ENCODE measurements at regions not wholly inside any gene's neighbourhood (a gene's known extent, or its start where the extent isn't known, plus 50 kb on each side); places are given as distances from the start of the nearest gene placed in this dataset.

DNA sequence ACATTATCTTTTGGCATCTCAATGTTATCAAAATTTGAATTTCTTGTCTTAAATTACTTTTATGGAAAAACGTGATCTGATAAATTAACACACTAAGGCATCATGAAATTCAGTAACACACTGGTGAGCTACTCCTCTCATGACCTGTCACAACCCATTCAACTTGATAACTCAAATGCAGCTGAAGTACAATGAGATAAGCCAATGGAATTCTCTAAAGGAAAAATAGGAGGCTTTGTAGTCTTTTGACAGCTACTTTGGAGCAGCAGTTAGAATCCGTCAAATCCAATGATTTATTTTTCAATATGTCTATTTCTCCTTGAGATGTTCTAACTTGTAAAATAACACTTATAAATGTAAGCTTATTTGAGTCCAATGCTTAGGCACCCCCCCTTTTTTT, 1029.4 kb downstream of the TRHDE start:
- Histone ChIP-seq H3K9me3 (ENCODE audit: low read length) (no peaks in the 10 kb centered on the region), H4K20me1 (ENCODE audit: insufficient read depth) (no peaks in the 10 kb centered on the region), H3K4me2 (ENCODE audit: low read length) (no peak overlapping the region), H3K27me3 (ENCODE audit: insufficient read depth, low read depth, low read length) (no peaks in the 10 kb centered on the region), H3K27ac (ENCODE audit: low read length) (peak overlapping the region; percentile 9), H3K9me2 (ENCODE audit: insufficient read depth, low read length) (no peaks in the 10 kb centered on the region), H3K4me3 (ENCODE audit: low read length) (no peak overlapping the region), H2AFZ (ENCODE audit: low read depth, low read length) (no peak overlapping the region), H3F3A (ENCODE audit: insufficient read depth, low read length, poor library complexity, severe bottlenecking) (no peaks in the 10 kb centered on the region), H3K9ac (ENCODE audit: low read length) (no peak overlapping the region), H3K79me2 (replicated peaks; ENCODE audit: insufficient read depth, low read length) (no peaks in the 10 kb centered on the region), H3K36me3 (ENCODE audit: insufficient read depth, low read length) (no peaks in the 10 kb centered on the region)
- TF ChIP-seq TAF1 (IDR thresholded peaks at IDR 0.05; ENCODE audit: low read depth) (no peak), EZH2 (IDR thresholded peaks at IDR 0.05; ENCODE audit: borderline replicate concordance, insufficient read depth, low read length, poor library complexity, severe bottlenecking) (no peak), EP300 (conservative IDR thresholded peaks at IDR 0.05; ENCODE audit: poor library complexity, severe bottlenecking) (peak; percentile 85), RAD21 (conservative IDR thresholded peaks at IDR 0.05) (no peak), SMC3 (conservative IDR thresholded peaks at IDR 0.05; ENCODE audit: poor library complexity) (no peak), POLR2AphosphoS5 (IDR thresholded peaks at IDR 0.05) (peak; percentile 62), MXI1 (conservative IDR thresholded peaks at IDR 0.05; ENCODE audit: poor library complexity, severe bottlenecking) (no peak)
- TF ChIP-seq, protein P1, sequence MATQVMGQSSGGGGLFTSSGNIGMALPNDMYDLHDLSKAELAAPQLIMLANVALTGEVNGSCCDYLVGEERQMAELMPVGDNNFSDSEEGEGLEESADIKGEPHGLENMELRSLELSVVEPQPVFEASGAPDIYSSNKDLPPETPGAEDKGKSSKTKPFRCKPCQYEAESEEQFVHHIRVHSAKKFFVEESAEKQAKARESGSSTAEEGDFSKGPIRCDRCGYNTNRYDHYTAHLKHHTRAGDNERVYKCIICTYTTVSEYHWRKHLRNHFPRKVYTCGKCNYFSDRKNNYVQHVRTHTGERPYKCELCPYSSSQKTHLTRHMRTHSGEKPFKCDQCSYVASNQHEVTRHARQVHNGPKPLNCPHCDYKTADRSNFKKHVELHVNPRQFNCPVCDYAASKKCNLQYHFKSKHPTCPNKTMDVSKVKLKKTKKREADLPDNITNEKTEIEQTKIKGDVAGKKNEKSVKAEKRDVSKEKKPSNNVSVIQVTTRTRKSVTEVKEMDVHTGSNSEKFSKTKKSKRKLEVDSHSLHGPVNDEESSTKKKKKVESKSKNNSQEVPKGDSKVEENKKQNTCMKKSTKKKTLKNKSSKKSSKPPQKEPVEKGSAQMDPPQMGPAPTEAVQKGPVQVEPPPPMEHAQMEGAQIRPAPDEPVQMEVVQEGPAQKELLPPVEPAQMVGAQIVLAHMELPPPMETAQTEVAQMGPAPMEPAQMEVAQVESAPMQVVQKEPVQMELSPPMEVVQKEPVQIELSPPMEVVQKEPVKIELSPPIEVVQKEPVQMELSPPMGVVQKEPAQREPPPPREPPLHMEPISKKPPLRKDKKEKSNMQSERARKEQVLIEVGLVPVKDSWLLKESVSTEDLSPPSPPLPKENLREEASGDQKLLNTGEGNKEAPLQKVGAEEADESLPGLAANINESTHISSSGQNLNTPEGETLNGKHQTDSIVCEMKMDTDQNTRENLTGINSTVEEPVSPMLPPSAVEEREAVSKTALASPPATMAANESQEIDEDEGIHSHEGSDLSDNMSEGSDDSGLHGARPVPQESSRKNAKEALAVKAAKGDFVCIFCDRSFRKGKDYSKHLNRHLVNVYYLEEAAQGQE (IDR thresholded peaks at IDR 0.05; ENCODE audit: borderline replicate concordance), result peak; percentile 97
- TF ChIP-seq, protein P2, sequence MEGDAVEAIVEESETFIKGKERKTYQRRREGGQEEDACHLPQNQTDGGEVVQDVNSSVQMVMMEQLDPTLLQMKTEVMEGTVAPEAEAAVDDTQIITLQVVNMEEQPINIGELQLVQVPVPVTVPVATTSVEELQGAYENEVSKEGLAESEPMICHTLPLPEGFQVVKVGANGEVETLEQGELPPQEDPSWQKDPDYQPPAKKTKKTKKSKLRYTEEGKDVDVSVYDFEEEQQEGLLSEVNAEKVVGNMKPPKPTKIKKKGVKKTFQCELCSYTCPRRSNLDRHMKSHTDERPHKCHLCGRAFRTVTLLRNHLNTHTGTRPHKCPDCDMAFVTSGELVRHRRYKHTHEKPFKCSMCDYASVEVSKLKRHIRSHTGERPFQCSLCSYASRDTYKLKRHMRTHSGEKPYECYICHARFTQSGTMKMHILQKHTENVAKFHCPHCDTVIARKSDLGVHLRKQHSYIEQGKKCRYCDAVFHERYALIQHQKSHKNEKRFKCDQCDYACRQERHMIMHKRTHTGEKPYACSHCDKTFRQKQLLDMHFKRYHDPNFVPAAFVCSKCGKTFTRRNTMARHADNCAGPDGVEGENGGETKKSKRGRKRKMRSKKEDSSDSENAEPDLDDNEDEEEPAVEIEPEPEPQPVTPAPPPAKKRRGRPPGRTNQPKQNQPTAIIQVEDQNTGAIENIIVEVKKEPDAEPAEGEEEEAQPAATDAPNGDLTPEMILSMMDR (IDR thresholded peaks at IDR 0.05; ENCODE audit: poor library complexity, severe bottlenecking), result no peak

DNA sequence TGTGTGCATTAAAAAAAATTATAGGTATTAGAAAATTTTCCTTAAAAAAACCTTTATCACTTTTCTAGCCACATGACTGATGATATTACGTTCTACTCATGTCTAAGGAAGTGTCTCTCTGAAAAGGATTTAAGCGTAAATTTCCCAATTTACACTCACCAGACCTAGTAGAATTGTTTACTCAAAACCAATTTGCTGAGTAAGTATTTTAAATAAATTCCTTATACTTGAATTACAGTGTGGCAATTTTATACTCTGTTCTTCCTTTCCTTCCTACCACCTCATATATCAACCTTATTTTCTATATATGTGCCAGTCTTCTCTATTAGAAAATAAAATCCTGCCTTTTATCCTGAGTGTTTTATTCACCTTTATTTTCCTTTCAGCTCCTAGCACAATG, 1035.1 kb downstream of the TRHDE start:
- Histone ChIP-seq H3K79me2 (replicated peaks; ENCODE audit: insufficient read depth, low read length) (no peaks in the 10 kb centered on the region), H3F3A (ENCODE audit: insufficient read depth, low read length, poor library complexity, severe bottlenecking) (no peaks in the 10 kb centered on the region), H3K4me3 (ENCODE audit: low read length) (no peak overlapping the region), H2AFZ (ENCODE audit: low read depth, low read length) (no peak overlapping the region), H3K9me2 (ENCODE audit: insufficient read depth, low read length) (no peaks in the 10 kb centered on the region), H3K27me3 (ENCODE audit: insufficient read depth, low read depth, low read length) (no peaks in the 10 kb centered on the region), H3K9ac (ENCODE audit: low read length) (no peak overlapping the region), H4K20me1 (ENCODE audit: insufficient read depth) (no peaks in the 10 kb centered on the region), H3K4me2 (ENCODE audit: low read length) (no peak overlapping the region), H3K27ac (ENCODE audit: low read length) (no peak overlapping the region), H3K36me3 (ENCODE audit: insufficient read depth, low read length) (no peaks in the 10 kb centered on the region), H3K9me3 (ENCODE audit: low read length) (no peaks in the 10 kb centered on the region)
- TF ChIP-seq RAD21 (conservative IDR thresholded peaks at IDR 0.05) (no peak), EP300 (conservative IDR thresholded peaks at IDR 0.05; ENCODE audit: poor library complexity, severe bottlenecking) (no peak), POLR2AphosphoS5 (IDR thresholded peaks at IDR 0.05) (no peak), EZH2 (IDR thresholded peaks at IDR 0.05; ENCODE audit: borderline replicate concordance, insufficient read depth, low read length, poor library complexity, severe bottlenecking) (no peak), MXI1 (conservative IDR thresholded peaks at IDR 0.05; ENCODE audit: poor library complexity, severe bottlenecking) (no peak), TAF1 (IDR thresholded peaks at IDR 0.05; ENCODE audit: low read depth) (no peak)
- TF ChIP-seq, protein P1 (IDR thresholded peaks at IDR 0.05; ENCODE audit: borderline replicate concordance), result no peak
- TF ChIP-seq, protein P2 (IDR thresholded peaks at IDR 0.05; ENCODE audit: poor library complexity, severe bottlenecking), result no peak

All from neural cell (in vitro differentiated cells).